ENCODE measurements at regions not wholly inside any gene's neighbourhood (a gene's known extent, or its start where the extent isn't known, plus 50 kb on each side); places are given as distances from the start of the nearest gene placed in this dataset.

DNA sequence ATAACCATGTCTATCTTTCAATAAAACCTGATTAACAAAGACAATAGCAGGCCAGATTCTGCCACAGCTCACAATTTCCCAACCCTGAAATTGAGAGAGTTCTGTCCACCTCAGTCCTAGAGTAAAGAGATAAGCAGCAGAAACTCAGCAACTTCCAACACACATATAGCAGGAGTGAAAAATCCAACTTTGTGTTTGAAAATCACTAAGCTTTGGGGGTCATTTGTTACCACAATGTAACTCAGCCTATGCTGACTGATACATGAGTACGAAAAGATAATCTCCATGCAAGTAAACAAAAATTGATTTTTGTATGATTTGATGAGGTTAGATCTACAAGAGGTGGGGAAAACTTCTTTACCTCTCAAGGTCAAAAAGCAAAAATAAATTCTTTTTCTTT lies 231.0 kb upstream of the DAPK1 start:
- Histone ChIP-seq H3K27me3 (ENCODE audit: insufficient read depth, low read length) (no peaks in the 10 kb centered on the region), H3K4me1 (ENCODE audit: insufficient read depth, low read length) (no peaks in the 10 kb centered on the region), H3K4me3 (ENCODE audit: low read length) (no peak overlapping the region), H3K27ac (ENCODE audit: low read length) (no peak overlapping the region), H3K9ac (ENCODE audit: low read depth, low read length) (no peak overlapping the region), H3K9me3 (ENCODE audit: insufficient read depth, low read depth, low read length) (no peaks in the 10 kb centered on the region), H3K36me3 (ENCODE audit: insufficient read depth, low read depth, low read length) (no peaks in the 10 kb centered on the region)

DNA sequence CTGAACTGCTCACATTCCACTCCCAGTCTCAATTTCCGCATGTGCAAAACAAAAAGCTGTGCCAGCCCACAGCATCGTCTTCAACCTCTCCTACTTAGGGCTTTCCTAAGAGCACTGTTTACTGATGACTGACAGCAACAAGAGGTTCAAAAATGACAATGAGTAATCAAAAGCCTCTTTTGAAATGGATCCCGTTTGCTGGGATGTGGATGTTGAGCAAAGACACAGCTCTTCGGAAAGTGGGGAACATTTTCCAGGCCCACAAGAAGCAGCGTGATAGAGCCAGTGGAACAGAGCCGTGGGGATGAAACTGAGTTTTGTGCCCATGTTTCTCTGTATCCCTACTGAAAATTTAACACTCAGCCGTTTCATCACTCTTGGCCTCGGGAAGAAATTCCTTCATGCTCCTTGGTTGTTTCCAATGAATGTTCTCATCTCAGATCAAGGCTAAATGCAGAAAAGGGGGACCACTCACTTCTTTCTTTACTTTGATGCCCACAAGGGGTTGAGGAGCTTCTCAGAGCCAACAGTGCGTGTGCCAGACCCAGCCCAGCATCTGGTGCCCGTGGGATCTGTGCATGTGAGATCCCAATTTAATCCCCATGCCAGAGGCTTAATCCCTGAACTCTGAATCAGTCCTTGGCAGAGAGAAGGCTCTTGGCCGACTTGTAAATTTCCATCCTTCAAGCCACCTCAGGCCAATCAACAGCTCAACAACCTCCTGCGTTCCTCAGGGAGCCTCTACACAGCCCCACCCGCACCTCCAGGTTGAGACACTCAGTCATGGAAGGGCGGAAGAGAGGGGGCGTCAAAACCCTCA lies 230.2 kb upstream of the DAPK1 start:
- no peak overlapping the region for H3K27ac ChIP-seq (ENCODE audit: low read length)
- H3K9me3 ChIP-seq (ENCODE audit: insufficient read depth, low read depth, low read length), result no peaks in the 10 kb centered on the region
- H3K4me3 ChIP-seq (ENCODE audit: low read length), result no peak overlapping the region
- no peaks in the 10 kb centered on the region for H3K4me1 ChIP-seq (ENCODE audit: insufficient read depth, low read length)
- H3K36me3 ChIP-seq (ENCODE audit: insufficient read depth, low read depth, low read length), result no peaks in the 10 kb centered on the region
- no peak overlapping the region for H3K9ac ChIP-seq (ENCODE audit: low read depth, low read length)
- no peaks in the 10 kb centered on the region for H3K27me3 ChIP-seq (ENCODE audit: insufficient read depth, low read length)

GRCh38 chr9:87269296-87270176 lies 228.1 kb upstream of the DAPK1 start:
- no peak overlapping the region for H3K9ac ChIP-seq (ENCODE audit: low read depth, low read length)
- H3K4me1 ChIP-seq (ENCODE audit: insufficient read depth, low read length), result no peaks in the 10 kb centered on the region
- H3K27ac ChIP-seq (ENCODE audit: low read length), result no peak overlapping the region
- no peaks in the 10 kb centered on the region for H3K36me3 ChIP-seq (ENCODE audit: insufficient read depth, low read depth, low read length)
- H3K4me3 ChIP-seq (ENCODE audit: low read length), result no peak overlapping the region
- no peaks in the 10 kb centered on the region for H3K27me3 ChIP-seq (ENCODE audit: insufficient read depth, low read length)
- no peaks in the 10 kb centered on the region for H3K9me3 ChIP-seq (ENCODE audit: insufficient read depth, low read depth, low read length)

DNA sequence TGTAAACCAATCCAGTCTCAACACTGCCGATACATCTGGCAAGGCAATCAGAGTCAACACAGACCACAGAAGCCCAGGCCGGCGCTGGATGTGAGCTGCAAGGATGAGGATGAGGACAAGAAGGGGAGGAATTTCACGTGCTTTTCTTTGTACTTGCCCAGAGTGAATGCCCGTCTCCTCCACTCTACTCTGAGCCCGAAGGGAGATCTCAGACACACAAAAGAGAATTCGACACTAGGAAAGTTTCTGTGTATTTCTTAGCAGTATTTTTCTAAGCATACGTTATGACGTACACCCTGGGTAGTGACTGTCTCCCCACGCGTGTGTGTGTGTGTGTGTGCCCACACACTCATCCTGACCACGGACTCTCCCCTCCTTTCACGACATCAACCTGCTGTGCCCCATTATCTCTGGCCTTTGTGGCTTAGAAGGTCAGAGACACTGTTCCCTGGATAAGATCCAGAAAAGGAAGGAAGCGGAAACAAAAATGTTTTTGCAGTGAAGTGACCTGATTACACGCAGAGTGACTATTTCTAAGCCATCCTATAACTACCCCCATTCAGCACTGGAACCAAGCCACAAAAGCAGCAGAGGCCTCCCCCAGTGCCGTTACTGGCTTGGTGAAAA lies 227.3 kb upstream of the DAPK1 start:
- Histone ChIP-seq H3K27me3 (ENCODE audit: insufficient read depth, low read length) (no peaks in the 10 kb centered on the region), H3K36me3 (ENCODE audit: insufficient read depth, low read depth, low read length) (no peaks in the 10 kb centered on the region), H3K9ac (ENCODE audit: low read depth, low read length) (no peak overlapping the region), H3K27ac (ENCODE audit: low read length) (no peak overlapping the region), H3K9me3 (ENCODE audit: insufficient read depth, low read depth, low read length) (no peaks in the 10 kb centered on the region), H3K4me3 (ENCODE audit: low read length) (no peak overlapping the region), H3K4me1 (ENCODE audit: insufficient read depth, low read length) (no peaks in the 10 kb centered on the region)

DNA sequence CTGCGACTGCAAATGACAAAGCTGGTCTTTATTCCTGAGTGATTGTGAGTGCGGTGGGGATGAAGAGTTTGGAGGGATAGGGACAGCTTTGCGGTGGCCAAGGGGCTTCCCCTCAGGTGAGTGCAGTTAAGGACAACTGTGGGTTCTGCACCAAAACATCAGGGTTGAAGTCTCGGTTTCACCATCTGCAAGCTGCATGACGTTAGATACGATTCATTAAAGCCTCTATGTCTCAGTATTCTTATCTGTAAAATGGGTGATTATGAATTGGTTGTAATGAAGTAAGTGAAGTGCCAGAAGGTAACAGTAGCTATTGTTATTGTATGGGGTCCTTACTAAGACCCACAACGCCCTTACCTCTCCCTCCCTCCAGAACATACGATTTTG lies 226.8 kb upstream of the DAPK1 start:
- H3K9ac ChIP-seq (ENCODE audit: low read depth, low read length), result no peak overlapping the region
- H3K4me1 ChIP-seq (ENCODE audit: insufficient read depth, low read length), result no peaks in the 10 kb centered on the region
- no peaks in the 10 kb centered on the region for H3K36me3 ChIP-seq (ENCODE audit: insufficient read depth, low read depth, low read length)
- no peak overlapping the region for H3K27ac ChIP-seq (ENCODE audit: low read length)
- no peaks in the 10 kb centered on the region for H3K27me3 ChIP-seq (ENCODE audit: insufficient read depth, low read length)
- no peak overlapping the region for H3K4me3 ChIP-seq (ENCODE audit: low read length)
- H3K9me3 ChIP-seq (ENCODE audit: insufficient read depth, low read depth, low read length), result no peaks in the 10 kb centered on the region

DNA sequence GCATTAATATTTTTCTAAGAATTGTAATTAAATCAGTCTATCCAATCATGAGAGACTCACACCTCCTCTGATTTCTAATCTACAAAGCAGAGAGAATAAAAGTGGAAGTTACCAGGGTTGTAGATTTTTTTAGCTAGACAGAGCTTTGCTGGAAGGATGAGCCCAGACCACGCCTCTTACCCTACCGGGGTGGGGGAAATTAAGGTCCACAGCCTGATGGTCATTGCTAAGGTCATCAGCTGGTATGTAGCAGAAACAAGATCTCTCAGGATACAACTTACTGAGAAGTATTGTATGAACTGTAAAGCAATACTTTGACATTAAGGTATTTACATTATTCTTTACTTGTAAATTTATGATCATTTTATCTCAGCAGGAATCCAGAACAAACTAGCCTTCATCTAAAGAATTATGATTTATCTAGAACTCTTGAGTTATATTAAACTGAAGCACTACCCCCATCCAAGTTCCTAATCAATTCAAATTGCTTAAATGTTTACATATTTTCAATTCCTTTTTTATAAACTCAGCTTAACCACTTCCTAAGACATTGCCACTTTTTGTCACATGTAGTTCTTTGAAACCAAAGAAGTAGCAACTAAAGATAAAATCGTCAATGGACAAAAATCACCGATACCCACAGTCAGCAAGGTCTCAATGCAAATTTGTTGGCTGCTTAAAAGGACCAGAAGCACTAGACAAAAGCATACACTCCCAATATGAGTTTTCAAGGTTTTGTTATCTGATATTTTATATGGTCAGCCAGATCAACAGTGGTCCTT lies 225.8 kb upstream of the DAPK1 start:
- no peak overlapping the region for H3K9ac ChIP-seq (ENCODE audit: low read depth, low read length)
- no peak overlapping the region for H3K27ac ChIP-seq (ENCODE audit: low read length)
- no peaks in the 10 kb centered on the region for H3K27me3 ChIP-seq (ENCODE audit: insufficient read depth, low read length)
- no peak overlapping the region for H3K4me3 ChIP-seq (ENCODE audit: low read length)
- H3K9me3 ChIP-seq (ENCODE audit: insufficient read depth, low read depth, low read length), result no peaks in the 10 kb centered on the region
- H3K36me3 ChIP-seq (ENCODE audit: insufficient read depth, low read depth, low read length), result no peaks in the 10 kb centered on the region
- H3K4me1 ChIP-seq (ENCODE audit: insufficient read depth, low read length), result no peaks in the 10 kb centered on the region

GRCh38 chr9:87275047-87275725 lies 222.5 kb upstream of the DAPK1 start:
- no peaks in the 10 kb centered on the region for H3K36me3 ChIP-seq (ENCODE audit: insufficient read depth, low read depth, low read length)
- no peaks in the 10 kb centered on the region for H3K9me3 ChIP-seq (ENCODE audit: insufficient read depth, low read depth, low read length)
- H3K4me3 ChIP-seq (ENCODE audit: low read length), result no peak overlapping the region
- no peaks in the 10 kb centered on the region for H3K27me3 ChIP-seq (ENCODE audit: insufficient read depth, low read length)
- no peaks in the 10 kb centered on the region for H3K4me1 ChIP-seq (ENCODE audit: insufficient read depth, low read length)
- H3K27ac ChIP-seq (ENCODE audit: low read length), result no peak overlapping the region
- no peak overlapping the region for H3K9ac ChIP-seq (ENCODE audit: low read depth, low read length)

GRCh38 chr9:87276327-87276841 lies 221.3 kb upstream of the DAPK1 start:
- no peaks in the 10 kb centered on the region for H3K4me1 ChIP-seq (ENCODE audit: insufficient read depth, low read length)
- no peak overlapping the region for H3K27ac ChIP-seq (ENCODE audit: low read length)
- no peak overlapping the region for H3K9ac ChIP-seq (ENCODE audit: low read depth, low read length)
- no peak overlapping the region for H3K4me3 ChIP-seq (ENCODE audit: low read length)
- H3K9me3 ChIP-seq (ENCODE audit: insufficient read depth, low read depth, low read length), result no peaks in the 10 kb centered on the region
- no peaks in the 10 kb centered on the region for H3K36me3 ChIP-seq (ENCODE audit: insufficient read depth, low read depth, low read length)
- no peaks in the 10 kb centered on the region for H3K27me3 ChIP-seq (ENCODE audit: insufficient read depth, low read length)

- no peak overlapping the region for H3K9ac ChIP-seq (ENCODE audit: low read depth, low read length)
- no peak overlapping the region for H3K4me3 ChIP-seq (ENCODE audit: low read length)
- H3K36me3 ChIP-seq (ENCODE audit: insufficient read depth, low read depth, low read length), result no peaks in the 10 kb centered on the region
- no peaks in the 10 kb centered on the region for H3K27me3 ChIP-seq (ENCODE audit: insufficient read depth, low read length)
- H3K27ac ChIP-seq (ENCODE audit: low read length), result no peak overlapping the region
- H3K9me3 ChIP-seq (ENCODE audit: insufficient read depth, low read depth, low read length), result no peaks in the 10 kb centered on the region
- no peaks in the 10 kb centered on the region for H3K4me1 ChIP-seq (ENCODE audit: insufficient read depth, low read length)
Observed at GRCh38 chr9:87276851-87277261, 220.8 kb upstream of the DAPK1 start.

DNA sequence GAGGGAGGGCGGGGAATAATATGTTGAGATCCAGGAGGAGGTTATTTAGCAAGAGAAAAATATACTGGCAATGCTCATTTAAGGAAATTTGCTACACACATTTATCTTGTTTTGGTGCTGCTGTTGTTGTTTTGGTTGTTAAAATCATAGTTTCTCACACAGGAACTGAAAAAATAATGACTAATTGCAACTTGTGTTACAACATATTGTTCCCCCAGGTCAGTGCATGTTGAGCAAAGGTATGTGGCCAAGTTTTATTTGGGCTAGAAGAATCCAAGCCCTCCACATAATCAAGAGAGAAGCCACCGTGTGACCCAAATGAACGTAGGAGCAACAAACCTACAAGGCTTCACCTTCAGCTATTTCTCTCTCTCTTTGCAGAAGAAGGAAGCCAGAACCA lies 220.3 kb upstream of the DAPK1 start:
- Histone ChIP-seq H3K36me3 (ENCODE audit: insufficient read depth, low read depth, low read length) (no peaks in the 10 kb centered on the region), H3K9me3 (ENCODE audit: insufficient read depth, low read depth, low read length) (no peaks in the 10 kb centered on the region), H3K27ac (ENCODE audit: low read length) (no peak overlapping the region), H3K27me3 (ENCODE audit: insufficient read depth, low read length) (no peaks in the 10 kb centered on the region), H3K4me3 (ENCODE audit: low read length) (no peak overlapping the region), H3K4me1 (ENCODE audit: insufficient read depth, low read length) (no peaks in the 10 kb centered on the region), H3K9ac (ENCODE audit: low read depth, low read length) (no peak overlapping the region)

All from iPS-20b (cell line).